CD14-positive monocyte (primary cell): ENCODE measurements at regions not wholly inside any gene's neighbourhood (a gene's known extent, or its start where the extent isn't known, plus 50 kb on each side); places are given as distances from the start of the nearest gene placed in this dataset.

Source experiments
- DNase-seq, 3 donors: peaks; one replicate each; pipeline ENCODE4 v3.0.0-alpha.2; 2011 to 2022
- H2AFZ ChIP-seq: 2 replicates; pipeline ENCODE4 v1.6.0; 2012; ENCODE audit warnings: mild to moderate bottlenecking, low read depth, low read length, inconsistent platforms; ENCODE audit not compliant: insufficient read depth, poor library complexity, severe bottlenecking
- H3K27ac ChIP-seq, 2 donors: 1 replicate in 1 of 2; 2 replicates in 1 of 2; pipeline ENCODE4 v1.5.1; 2012 to 2013; ENCODE audit warnings: low read length in 2 of 2, control low read depth in 1 of 2, inconsistent platforms in 1 of 2, low read depth in 1 of 2, mild to moderate bottlenecking in 1 of 2
- H3K27me3 ChIP-seq, 2 donors: one replicate each; pipeline versions ENCODE4 v1.6.0 to v1.6.1; 2011 to 2013; ENCODE audit warnings: low read length in 2 of 2; ENCODE audit not compliant: control insufficient read depth in 2 of 2, insufficient read depth in 2 of 2
- H3K36me3 ChIP-seq, 2 donors: replicated peaks in 1 of 2; 1 replicate in 1 of 2; 2 replicates in 1 of 2; pipeline versions ENCODE4 v1.5.1 to v1.6.1; 2012 to 2013; ENCODE audit warnings: low read length in 2 of 2, control low read depth in 1 of 2, inconsistent platforms in 1 of 2, mild to moderate bottlenecking in 1 of 2; ENCODE audit not compliant: insufficient read depth in 2 of 2, control insufficient read depth in 1 of 2
- H3K4me1 ChIP-seq, 2 donors: 1 replicate in 1 of 2; 2 replicates in 1 of 2; pipeline versions ENCODE4 v1.5.1 to v1.6.1; 2012 to 2013; ENCODE audit warnings: low read length in 2 of 2, control low read depth in 1 of 2, inconsistent platforms in 1 of 2, mild to moderate bottlenecking in 1 of 2, moderate library complexity in 1 of 2; ENCODE audit not compliant: insufficient read depth in 2 of 2, control insufficient read depth in 1 of 2
- H3K4me2 ChIP-seq: replicated peaks from 2 replicates; pipeline ENCODE3; 2012; ENCODE audit warnings: low read length, moderate library complexity, mild to moderate bottlenecking; ENCODE audit not compliant: poor library complexity, severe bottlenecking; ENCODE audit errors: extremely low read depth
- H3K4me3 ChIP-seq, 3 experiments: fragments of 200-600 bp in 1 of 3; sonication (generic) in 1 of 3; replicated peaks in 1 of 3; 1 replicate in 2 of 3; 2 replicates in 1 of 3; pipeline ENCODE4 v1.5.1; 2011 to 2013; ENCODE audit warnings: low read length in 3 of 3, mild to moderate bottlenecking in 3 of 3, control low read depth in 2 of 3, low read depth in 2 of 3, inconsistent platforms in 1 of 3, moderate library complexity in 1 of 3
- H3K79me2 ChIP-seq: 2 replicates; pipeline ENCODE4 v1.6.0; 2012; ENCODE audit warnings: mild to moderate bottlenecking, control low read depth, inconsistent platforms, low read length, moderate library complexity; ENCODE audit not compliant: insufficient read depth
- H3K9ac ChIP-seq: 2 replicates; pipeline ENCODE4 v1.6.0; 2017; ENCODE audit warnings: low read length, mild to moderate bottlenecking; ENCODE audit not compliant: insufficient read depth, poor library complexity, severe bottlenecking
- H3K9me3 ChIP-seq, 2 donors: replicated peaks in 1 of 2; 1 replicate in 1 of 2; 2 replicates in 1 of 2; pipeline versions ENCODE4 v1.5.1 to v1.6.1; 2012 to 2013; ENCODE audit warnings: low read length in 2 of 2, control low read depth in 1 of 2; ENCODE audit not compliant: control insufficient read depth in 1 of 2, insufficient read depth in 1 of 2
- H4K20me1 ChIP-seq: 2 replicates; pipeline ENCODE4 v1.6.0; 2012; ENCODE audit warnings: mild to moderate bottlenecking, low read length, control low read depth, moderate library complexity; ENCODE audit not compliant: insufficient read depth
- H3K27ac Mint-ChIP-seq, 7 donors: one replicate each; pipeline ENCODE4 v1.8.0; 2020; ENCODE audit warnings: mild to moderate bottlenecking in 7 of 7, mixed read lengths in 7 of 7, moderate library complexity in 6 of 7, inconsistent platforms in 2 of 7
- H3K27me3 Mint-ChIP-seq, 3 donors: one replicate each; pipeline ENCODE4 v1.8.0; 2021 to 2022; ENCODE audit warnings: low read depth in 3 of 3, mild to moderate bottlenecking in 3 of 3, mixed read lengths in 3 of 3, moderate library complexity in 3 of 3, inconsistent platforms in 1 of 3
- H3K36me3 Mint-ChIP-seq, 2 donors: one replicate each; pipeline ENCODE4 v1.8.0; 2020; ENCODE audit warnings: mixed read lengths in 2 of 2, inconsistent platforms in 1 of 2, mild to moderate bottlenecking in 1 of 2
- H3K4me1 Mint-ChIP-seq: one replicate; pipeline ENCODE4 v1.8.0; 2020; ENCODE audit warnings: mild to moderate bottlenecking, mixed read lengths
- H3K4me3 Mint-ChIP-seq, 2 donors: one replicate each; pipeline ENCODE4 v1.8.0; 2020; ENCODE audit warnings: mild to moderate bottlenecking in 2 of 2, mixed read lengths in 2 of 2, moderate library complexity in 1 of 2
- H3K9me3 Mint-ChIP-seq, 7 donors: one replicate each; pipeline ENCODE4 v1.8.0; 2020 to 2022; ENCODE audit warnings: mixed read lengths in 7 of 7, mild to moderate bottlenecking in 6 of 7, moderate library complexity in 6 of 7, inconsistent platforms in 2 of 7
- WGBS: methylation state at CpG from one replicate; pipeline ENCODE4 v1.1.5; 2013; ENCODE audit warnings: missing lambda C conversion rate; ENCODE audit not compliant: insufficient coverage; 5-methylcytosine and 5-hydroxymethylcytosine counted together
- intact Hi-C, 2 donors: fragments of 100-400 bp; cut with micrococcal nuclease; formaldehyde crosslinking; loops; one replicate each; pipeline versions ENCODE4 v1.15.0 to v1.15.1; 2023
- TF ChIP-seq, protein P1 (sequence below): fragments of 200-600 bp; IDR thresholded peaks from one replicate; pipeline ENCODE4 v1.8.0; 2022; ENCODE audit warnings: antibody characterized with exemption, mild to moderate bottlenecking

DNA sequence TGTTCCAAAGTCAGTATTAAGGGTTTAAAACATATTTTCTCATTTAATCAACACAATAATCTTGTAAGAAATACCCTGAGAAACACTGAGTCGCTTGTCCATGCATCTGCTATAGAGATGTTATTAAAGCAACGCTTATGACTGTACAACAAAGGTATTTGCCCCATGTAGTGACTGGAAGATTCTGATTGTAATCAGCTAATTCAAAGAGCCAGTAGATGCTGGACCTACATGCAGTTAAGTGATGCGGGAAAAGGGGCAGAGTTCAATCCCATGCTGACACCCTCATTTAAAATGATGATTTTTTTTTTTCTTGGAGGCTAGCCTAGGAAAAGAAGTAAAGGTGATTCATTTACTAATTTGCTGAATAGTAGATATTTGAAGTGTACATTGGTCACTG lies 149.3 kb upstream of the MTAP start:
- DNase-seq, result no peak
- no peaks in the 10 kb centered on the region for H4K20me1 ChIP-seq
- H3K36me3 Mint-ChIP-seq, result no peaks in the 10 kb centered on the region
- H3K36me3 ChIP-seq, result no peaks in the 10 kb centered on the region
- no peaks in the 10 kb centered on the region for H3K4me1 ChIP-seq
- no peak overlapping the region for H3K9ac ChIP-seq
- no peaks in the 10 kb centered on the region for H3K4me1 Mint-ChIP-seq
- H3K27ac ChIP-seq, result no peak overlapping the region
- TF ChIP-seq, protein P1, sequence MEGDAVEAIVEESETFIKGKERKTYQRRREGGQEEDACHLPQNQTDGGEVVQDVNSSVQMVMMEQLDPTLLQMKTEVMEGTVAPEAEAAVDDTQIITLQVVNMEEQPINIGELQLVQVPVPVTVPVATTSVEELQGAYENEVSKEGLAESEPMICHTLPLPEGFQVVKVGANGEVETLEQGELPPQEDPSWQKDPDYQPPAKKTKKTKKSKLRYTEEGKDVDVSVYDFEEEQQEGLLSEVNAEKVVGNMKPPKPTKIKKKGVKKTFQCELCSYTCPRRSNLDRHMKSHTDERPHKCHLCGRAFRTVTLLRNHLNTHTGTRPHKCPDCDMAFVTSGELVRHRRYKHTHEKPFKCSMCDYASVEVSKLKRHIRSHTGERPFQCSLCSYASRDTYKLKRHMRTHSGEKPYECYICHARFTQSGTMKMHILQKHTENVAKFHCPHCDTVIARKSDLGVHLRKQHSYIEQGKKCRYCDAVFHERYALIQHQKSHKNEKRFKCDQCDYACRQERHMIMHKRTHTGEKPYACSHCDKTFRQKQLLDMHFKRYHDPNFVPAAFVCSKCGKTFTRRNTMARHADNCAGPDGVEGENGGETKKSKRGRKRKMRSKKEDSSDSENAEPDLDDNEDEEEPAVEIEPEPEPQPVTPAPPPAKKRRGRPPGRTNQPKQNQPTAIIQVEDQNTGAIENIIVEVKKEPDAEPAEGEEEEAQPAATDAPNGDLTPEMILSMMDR, result no peak
- H3K79me2 ChIP-seq, result no peaks in the 10 kb centered on the region
- H2AFZ ChIP-seq, result no peak overlapping the region
- H3K27me3 ChIP-seq, result peaks cover 0 to 4% of the 10 kb centered on the region in 2 donors
- H3K9me3 Mint-ChIP-seq, result peaks cover 0 to 18% (median 8%) of the 10 kb centered on the region in 7 donors
- no peak overlapping the region for H3K27ac Mint-ChIP-seq
- H3K4me2 ChIP-seq, result no peak overlapping the region
- intact Hi-C loops, result no loop called here
- H3K4me3 Mint-ChIP-seq, result no peak overlapping the region
- WGBS, result 80% methylated on average over 1 of the region's 3 CpGs
- H3K27me3 Mint-ChIP-seq, result peaks cover 4 to 15% (median 10%) of the 10 kb centered on the region in 3 donors
- no peak overlapping the region for H3K4me3 ChIP-seq
- H3K9me3 ChIP-seq, result no peaks in the 10 kb centered on the region

- intact Hi-C loops, result no loop called here
- no peaks in the 10 kb centered on the region for H3K36me3 ChIP-seq
- H4K20me1 ChIP-seq, result no peaks in the 10 kb centered on the region
- H3K27ac Mint-ChIP-seq, result no peak overlapping the region
- H3K27me3 ChIP-seq, result peaks cover 0 to 4% of the 10 kb centered on the region in 2 donors
- TF ChIP-seq, protein P1, result no peak
- H3K27me3 Mint-ChIP-seq, result peaks cover 4 to 16% (median 12%) of the 10 kb centered on the region in 3 donors
- no CpG with 5 or more reads among the region's 1 CpG for WGBS
- H3K27ac ChIP-seq, result no peak overlapping the region
- no peak overlapping the region for H3K9ac ChIP-seq
- H3K4me1 Mint-ChIP-seq, result no peaks in the 10 kb centered on the region
- no peaks in the 10 kb centered on the region for H3K9me3 ChIP-seq
- DNase-seq, result no peak
- H3K4me1 ChIP-seq, result no peaks in the 10 kb centered on the region
- H3K4me3 Mint-ChIP-seq, result no peak overlapping the region
- no peak overlapping the region for H2AFZ ChIP-seq
- H3K36me3 Mint-ChIP-seq, result no peaks in the 10 kb centered on the region
- H3K79me2 ChIP-seq, result no peaks in the 10 kb centered on the region
- H3K4me2 ChIP-seq, result no peak overlapping the region
- no peak overlapping the region for H3K4me3 ChIP-seq
- H3K9me3 Mint-ChIP-seq, result peaks cover 0 to 16% (median 6%) of the 10 kb centered on the region in 7 donors
These were observed 148.8 kb upstream of the MTAP start for GRCh38 chr9:21653589-21653988.
